NOMO-1 treated with DMSO at 0.1 percent for 48 hours (cell line): ENCODE measurements at regions not wholly inside any gene's neighbourhood (a gene's known extent, or its start where the extent isn't known, plus 50 kb on each side); places are given as distances from the start of the nearest gene placed in this dataset.
A peak's percentile ranks its signal among the peaks of the same experiment; 100 is the strongest.

Source experiments
- DNase-seq: peaks from one replicate; lab custom pipeline; 2025; ENCODE audit not compliant: unreplicated experiment; lab: John Stamatoyannopoulos, UW

DNA sequence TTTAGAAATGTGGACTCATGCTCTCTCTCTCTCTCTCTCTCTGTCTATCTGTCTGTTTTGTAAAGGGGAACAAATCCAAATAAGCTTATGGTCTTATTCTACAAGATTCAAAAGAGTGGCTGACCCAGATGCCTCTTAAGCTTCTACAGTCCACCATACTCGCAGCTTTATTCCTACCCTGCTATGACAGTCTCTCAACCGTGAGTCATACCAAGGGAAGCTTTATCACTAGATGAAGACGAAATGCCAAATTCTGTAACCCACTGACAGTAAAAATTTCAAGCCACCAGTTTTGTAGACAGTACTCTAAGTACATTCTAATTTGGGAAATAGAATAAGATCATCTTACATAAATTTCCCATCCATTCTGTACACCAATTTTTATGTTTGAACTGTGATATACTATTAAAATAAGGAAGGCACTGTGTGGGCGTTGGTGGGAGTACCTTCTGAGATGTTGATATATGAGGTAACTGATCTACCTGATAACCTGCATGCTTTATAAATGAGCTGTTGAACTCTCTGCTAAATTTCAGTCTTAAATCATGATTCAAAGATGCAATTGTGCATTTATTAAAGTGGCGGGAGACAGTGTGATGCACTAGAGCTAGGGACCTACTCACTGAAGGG, 153.2 kb downstream of the KLF6 start:
- DNase-seq = no peak

DNA sequence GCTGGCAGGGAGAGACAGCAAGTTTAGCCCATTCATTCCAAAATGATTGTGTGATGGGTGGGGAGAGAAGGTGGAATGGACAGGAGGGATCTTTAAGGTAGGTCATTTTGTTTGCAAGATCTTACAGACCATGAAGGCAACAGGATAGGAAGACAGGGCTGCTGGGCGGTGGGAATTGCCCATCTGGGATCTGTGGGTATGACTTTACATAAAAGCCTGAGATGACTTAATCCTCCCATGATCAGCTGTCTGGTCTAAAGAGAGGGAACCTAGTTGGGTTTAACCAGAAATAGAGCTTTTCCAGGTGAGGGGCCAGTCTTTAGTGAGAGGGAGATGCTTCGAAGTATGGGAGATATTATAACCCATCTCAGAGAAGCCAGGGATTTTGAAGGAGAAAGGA, 153.7 kb downstream of the KLF6 start:
- no peak for DNase-seq

DNA sequence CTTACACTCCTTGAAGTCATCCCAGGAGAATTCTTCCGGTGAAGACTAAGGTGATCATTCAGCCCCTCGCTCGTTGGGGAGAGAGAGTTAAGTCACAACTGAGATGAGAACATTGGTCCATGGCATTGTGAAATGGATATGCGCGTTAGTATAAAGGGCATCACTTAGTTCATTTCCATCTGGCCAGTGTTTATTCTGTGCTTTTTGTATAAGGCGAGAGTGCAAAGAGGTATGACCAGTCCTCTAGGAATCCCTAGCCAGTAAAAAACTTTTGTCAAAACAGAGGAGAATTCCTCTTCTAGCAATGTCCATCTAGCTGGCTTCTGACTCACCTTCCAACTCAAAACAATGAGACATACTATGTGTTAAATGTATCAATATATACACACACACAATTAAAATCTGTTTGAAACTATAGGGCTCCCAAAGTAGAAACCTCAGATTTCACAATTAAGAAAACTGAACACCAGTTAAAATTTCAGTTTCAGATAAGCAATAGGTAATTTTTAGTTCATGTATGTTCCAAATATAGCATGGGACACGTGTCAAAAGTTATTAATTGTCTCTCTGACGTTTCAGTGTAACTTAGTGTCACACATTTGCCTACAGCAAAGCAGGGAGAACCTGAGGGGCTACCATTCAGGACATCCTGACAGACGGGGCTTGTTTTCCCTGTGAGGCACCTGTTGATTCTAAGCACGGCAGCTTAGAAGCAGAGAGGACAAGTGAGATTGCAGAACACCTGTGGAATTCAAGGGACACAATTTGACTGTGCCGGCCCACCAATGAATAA, 158.9 kb downstream of the KLF6 start:
- DNase-seq = no peak

DNA sequence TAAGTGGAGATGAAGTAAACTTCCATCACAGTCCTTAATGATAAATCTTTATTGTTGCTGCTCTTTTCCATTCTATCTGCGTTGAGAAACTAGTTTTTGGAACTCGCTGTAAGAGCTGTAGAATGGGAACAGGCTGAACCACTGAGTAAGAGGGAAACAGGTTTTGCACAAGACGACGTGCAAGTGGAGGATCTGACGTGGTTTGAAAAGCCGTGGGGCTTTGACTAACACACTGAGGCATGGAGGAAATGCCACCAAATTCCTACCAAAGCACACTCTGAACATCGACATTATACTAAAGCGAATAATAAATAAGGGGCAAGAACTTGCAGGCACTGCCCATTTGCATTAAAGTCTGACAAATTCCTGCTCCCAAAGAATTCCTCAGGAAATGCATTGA, 160.6 kb downstream of the KLF6 start:
- DNase-seq = no peak

DNA sequence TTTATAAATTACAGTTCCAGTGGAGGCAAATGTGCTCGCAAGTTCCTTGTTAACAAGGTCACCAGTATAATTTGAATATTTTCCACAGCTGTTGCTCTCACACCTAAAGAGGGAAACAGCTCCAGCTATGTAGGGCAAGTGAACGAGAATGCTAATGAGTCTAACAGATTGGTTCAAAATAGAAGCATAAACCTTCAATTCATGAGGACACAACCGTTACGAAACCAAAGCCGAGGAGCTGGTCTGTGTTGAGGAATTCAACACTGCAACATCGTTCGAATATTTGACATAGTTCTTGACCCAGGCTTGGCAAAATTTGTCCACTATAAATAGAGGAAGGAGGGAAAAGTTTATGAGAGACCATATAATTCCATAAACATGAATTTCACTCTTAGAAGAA, 161.3 kb downstream of the KLF6 start:
- peak; percentile 3 for DNase-seq

DNA sequence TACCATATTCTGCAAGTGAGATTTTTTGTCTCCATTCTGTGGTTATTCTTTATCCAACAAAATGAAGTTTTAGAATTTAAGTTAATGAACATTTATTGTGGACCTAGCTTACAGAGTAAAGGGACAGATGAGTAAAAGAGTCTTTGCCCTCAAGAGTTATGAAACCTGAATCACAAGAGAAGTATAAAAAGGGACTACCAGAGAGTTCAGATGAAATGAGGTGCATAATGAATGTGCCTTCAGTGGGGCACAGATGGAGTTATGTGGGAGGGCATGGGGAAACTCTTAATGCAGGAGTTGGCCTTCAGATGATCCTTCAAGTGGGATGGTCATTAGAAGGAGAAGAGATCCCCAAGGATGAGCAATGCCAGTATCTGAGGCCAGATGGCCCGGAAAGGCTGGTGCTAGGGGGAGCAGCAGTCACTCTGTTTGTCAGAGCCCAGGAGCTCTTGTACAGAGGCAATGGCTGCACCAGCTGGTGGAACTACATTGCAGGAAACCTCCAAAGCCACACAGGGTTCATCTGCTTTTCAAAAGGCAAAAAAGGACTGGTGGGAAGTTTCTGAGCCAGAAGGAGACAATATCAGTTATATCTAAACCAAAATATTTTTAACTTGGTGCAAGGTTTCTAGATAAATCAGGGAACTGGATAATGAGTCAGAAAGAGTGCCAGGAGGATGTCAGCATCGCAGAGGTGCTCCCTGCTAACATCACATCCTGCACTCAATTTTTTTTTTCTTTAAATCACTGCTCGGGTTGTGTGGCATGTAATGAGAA, 162.0 kb downstream of the KLF6 start:
- DNase-seq = no peak

DNA sequence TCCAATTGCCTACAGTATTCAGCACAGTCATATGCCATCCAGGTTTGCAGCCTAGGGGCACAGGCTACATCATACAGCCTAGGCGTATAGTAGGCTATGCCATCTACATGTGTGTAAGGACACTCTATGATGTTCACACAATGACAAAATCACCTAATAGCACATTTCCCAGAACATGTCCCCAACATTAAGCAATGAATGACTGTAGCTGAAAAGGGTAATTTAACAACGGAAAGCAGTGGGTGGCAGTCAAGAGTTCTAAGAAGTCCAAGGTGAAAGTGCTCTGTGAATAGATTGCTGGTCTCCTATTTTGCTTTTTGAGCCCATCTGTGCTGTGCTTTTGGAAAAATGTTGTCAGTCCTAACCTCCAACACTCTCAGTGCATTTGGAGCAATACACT, 162.6 kb downstream of the KLF6 start:
- DNase-seq = peak; percentile 10

DNA sequence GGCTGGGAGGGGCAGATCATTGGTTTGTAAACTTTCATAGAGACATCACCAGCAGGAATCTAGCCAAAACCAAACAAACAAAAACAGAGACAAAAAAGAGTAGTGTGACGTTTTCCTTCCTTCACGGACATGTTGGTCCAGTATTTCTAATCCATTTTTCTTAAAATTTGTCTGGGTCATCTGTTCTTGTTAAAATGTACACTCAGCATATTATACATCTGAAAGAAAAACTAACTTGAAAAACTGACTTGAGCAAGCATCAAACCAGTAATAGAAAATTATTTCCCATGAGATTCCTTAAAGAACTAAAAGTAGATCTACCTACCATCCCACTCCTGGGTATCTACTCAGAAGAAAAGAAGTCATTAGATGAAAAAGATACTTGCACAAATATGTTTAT, 164.2 kb downstream of the KLF6 start:
- DNase-seq = no peak

DNA sequence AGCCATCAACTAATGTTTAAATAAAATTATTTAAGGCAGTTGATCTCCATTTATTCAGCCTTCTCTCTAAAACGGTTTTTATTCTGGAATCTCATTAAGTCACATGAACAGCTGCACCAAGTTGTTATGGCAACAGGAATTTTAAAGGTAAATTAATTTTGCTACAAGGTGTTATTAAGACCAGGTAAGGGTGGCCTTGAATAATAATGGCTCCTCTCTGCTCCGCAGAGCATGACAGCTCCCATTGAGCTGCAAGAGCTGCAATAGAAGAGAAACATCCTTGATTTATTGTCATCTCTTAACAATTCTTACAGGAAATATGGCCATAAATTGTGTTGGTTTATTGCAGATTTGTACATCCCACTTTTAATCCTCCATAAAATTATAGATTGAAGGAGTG, 165.8 kb downstream of the KLF6 start:
- no peak for DNase-seq

DNA sequence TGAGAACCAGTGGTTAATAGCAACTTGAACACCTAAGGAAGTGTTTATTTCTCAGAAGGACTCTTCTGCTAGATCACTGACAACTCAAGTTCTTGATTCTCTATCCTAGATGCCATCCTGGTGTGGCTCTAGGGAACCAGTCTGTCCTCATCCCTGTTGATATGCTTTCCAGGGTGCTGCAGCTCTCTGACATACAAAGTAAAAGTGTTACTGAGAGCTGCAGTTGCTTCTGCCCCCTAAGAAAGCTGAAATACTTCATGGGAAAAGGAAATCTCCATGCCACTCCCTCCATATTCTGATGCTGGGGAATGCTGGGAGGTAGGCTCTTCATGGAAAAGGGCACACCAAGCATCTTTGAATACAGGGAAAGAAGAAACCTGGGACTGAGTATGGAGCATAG, 168.1 kb downstream of the KLF6 start:
- no peak for DNase-seq

DNA sequence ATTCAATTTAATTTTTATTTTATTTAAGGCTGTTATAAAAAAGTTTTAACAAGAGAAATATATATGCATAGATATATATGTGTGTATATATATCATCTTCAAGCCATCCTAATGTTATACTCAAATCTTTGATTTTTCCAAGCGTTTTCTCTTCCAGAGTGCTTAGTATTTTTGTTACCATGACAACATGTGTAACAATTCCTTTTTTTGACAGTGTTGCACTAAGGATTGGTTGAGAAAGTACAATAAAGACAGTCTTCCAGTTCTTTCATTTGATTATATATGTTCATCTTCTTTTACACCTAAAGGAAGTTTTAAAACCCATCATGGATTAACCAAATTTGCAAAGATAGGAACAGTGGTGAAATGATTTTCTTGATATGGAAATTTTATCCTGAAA, 171.7 kb downstream of the KLF6 start:
- no peak for DNase-seq

DNA sequence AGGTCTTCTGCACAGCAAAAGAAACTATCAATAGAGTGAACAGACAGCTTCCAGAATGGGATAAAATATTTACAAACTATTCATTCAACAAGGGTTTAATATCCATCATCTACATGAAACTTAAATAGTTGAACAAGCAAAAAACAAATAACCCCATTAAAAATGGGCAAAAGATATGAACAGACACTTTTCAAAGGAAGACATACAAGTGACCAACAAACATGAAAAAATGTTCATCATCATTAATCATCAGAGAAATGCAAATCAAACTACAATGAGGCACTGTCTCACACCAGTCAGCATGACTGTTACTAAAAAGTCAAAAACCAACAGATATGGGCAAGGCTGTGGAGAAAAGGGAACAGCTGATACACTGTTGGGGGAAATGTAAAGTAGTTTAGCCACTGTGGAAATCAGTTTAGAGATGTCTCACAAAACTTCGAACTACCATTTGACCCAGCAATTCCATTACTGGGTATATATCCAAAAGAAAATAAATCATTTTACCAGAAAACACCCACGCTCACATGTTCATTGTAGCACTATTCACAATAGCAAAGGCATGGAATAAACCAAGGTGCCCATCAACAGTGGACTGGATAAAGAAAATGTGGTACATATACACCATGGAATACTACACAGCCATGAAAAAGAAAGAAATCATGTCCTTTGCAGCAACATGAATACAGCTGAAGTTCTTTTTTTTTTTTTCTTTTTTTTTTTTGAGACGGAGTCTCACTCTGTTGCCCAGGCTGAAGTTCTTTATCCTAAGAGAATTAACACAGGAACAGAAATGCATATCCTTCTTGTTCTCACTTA, 172.6 kb downstream of the KLF6 start:
- DNase-seq = no peak

DNA sequence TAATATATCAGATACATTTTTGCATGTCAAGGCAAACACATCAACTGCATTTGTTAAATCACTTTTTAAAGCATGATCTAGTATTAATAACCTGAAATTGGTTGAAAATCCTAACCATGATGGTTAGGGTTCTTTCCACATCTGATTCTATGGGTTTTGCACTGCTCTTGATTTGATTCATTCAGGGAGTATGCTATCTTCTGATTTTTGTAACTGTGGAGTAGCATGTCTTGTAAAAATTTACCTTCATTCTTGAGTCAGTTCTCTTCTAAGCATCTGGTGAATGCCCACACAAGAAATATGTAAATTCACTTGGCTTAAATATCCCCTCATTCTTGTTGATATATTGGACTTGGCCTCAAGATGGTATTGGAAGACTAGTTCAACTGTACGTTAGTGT, 178.7 kb downstream of the KLF6 start:
- no peak for DNase-seq

DNA sequence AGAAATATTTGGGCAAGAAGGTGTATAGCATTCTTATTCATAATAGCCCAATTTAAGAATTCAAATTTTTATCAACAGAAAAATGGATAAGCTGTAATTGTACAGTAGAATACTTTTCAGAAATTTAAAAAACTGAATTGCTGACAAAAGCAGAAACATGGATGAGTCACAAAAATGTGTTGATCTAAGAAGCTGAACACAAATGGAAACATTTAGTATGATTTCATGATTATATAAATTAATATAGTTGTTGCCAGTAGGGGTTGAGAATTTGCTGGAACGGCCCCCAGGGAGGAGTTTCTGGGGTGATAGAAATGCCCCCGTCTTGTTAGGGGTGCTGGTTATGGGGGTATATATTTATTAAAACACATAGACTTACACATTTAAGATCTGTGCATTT, 179.1 kb downstream of the KLF6 start:
- DNase-seq = no peak

DNA sequence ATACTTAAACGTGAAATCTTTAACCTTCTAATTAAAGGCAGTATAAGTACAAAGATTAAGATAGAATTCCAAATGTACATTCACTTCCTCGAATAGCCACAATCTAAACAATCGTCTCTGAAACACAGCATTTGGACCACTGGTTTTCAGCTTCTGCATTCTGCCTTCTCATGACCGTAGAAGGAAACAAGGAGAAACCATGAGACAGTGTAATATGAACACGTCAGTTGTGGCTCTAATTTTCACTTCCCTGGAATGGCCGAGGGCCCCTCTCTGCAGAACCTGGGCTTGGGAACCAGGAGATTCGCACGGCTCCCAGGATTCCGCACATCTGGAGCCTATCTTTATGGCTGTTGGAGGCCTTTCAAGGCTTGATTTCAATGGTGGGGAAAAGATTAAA, 189.3 kb downstream of the KLF6 start:
- no peak for DNase-seq

DNA sequence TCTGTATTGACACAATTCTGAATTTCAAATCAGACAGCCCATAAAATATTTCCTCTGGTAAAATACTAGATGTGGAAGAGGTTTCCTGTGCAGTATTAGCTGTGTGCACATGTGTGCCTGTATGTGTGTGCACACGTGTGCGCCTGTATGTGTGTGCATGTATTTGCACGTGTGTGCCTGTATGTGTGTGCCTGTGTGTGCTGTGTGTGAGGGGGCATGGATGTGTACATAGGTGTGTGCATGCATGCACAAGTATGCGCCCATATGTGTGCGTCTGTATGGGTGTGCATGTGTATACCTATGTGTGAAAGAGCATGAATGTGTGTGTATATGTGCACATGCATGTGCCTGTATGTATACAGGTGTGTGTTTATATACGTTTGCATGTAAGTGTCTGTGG, 191.4 kb downstream of the KLF6 start:
- DNase-seq = no peak

DNA sequence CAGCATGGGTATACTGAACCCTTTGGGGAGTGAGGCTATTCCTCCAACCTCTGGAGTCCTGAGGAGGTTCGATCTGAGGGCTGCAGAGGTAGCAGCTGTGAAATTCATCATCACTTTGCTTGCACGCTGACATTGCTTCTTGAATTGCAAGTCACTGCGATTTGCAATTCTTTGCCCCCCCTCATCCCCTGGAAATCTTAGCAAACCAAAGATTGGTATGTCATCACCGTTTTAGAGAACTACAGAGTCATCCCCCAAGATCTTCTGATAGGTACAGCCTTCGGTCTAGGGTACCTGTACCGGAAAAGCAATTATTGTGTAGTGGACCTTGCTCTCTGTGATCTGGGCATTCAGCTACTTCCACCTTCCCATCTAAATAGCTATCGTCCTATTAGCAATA, 192.6 kb downstream of the KLF6 start:
- peak; percentile 26 for DNase-seq

DNA sequence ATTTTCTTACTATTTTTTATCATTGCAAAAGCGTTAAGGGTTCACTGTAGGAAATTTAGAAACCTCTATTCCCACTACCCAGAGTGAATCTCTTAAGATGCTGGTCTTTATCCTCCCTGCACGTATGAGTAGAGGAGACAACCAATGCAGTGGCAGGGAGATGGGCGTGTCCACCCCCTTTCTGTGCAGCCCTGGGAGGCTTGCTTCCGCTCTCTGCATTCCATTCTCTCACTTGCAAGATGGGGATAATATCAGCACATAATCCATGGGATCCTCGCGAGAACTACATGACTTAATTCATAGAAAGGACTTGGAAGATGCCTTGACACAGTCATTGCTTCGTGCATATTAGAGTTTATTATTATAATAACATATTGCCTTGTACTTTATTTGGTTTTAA, 196.2 kb downstream of the KLF6 start:
- DNase-seq = no peak

DNA sequence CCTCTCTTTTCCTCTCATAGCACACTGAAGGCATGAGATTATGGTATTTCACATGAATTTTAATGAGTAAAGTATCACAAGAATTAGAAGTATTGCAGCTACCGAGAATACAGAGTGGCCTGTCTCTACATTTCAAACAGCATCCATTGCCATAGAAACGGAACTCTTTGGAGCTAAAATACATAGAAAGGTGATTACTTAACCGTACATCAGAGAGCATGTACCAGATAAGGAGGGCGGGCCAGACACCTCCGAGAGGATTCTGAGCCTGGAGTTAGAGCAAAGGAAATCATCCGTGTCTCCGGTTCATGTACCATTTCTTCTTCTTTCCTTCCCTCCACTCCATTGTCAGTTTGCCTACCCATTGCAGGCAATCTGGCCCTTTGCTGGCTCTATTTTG, 196.7 kb downstream of the KLF6 start:
- no peak for DNase-seq

DNA sequence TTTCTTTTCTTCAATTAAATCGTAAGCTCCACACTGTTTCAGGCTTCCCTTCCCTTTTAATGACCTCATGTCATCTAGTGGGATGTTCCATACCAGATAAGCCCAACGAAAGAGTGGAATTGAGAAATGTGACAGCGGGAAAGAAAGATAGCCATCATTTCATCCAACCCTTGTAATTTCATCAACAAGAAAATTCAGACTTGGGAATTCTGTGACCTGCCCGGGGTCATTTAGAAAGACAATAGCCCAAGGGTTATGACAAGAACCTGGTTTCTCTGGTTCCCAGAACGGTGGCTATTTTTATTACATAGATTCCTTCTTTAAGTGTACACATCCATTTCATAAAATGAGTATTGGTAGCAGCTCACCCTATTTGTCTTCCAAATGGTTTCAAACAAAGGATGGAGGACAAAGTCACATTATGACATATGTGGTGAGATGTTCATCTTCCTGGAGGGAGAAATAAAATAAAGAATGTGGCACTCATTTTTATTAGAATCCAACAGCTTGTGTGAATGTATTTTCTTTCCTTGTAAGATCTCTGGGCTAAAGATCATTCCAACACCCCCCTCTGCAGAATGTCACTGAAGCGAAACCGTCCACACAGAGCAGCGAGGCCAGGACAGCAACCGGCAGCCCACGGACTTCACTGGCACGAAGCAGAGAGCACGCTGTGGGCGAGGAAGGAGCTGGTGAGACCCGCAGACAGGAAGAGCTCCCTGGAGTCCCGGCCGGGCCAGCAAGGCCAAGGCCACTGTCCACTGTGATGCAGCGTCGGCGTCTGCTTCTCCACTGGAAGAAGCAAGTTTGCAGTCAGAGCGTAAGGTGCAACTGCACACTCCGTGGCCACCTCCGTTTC, 199.9 kb downstream of the KLF6 start:
- no peak for DNase-seq
